Lung (tissue), 11 donors: ENCODE measurements at regions not wholly inside any gene's neighbourhood (a gene's known extent, or its start where the extent isn't known, plus 50 kb on each side); places are given as distances from the start of the nearest gene placed in this dataset.

Source experiments
- ATAC-seq: fragments of 200-7000 bp; cut with Tn5 transposase; one replicate; pipeline ENCODE4 v1.9.1; 2020; ENCODE audit warnings: moderate number of reproducible peaks; ENCODE audit not compliant: insufficient read depth, low FRiP score
- DNase-seq, 3 donors: peaks; one replicate each; pipeline ENCODE4 v3.0.0-alpha.2; 2013 to 2017
- H3K27ac ChIP-seq, 2 donors: one replicate each; pipeline ENCODE4 v1.5.1; 2013; ENCODE audit warnings: mild to moderate bottlenecking in 2 of 2, moderate library complexity in 2 of 2, control low read depth in 1 of 2, inconsistent platforms in 1 of 2, low read depth in 1 of 2, low read length in 1 of 2
- H3K27me3 ChIP-seq, 3 donors: one replicate each; pipeline ENCODE4 v1.5.1; 2013; ENCODE audit warnings: low read length in 2 of 3; ENCODE audit not compliant: control insufficient read depth in 3 of 3, insufficient read depth in 3 of 3
- H3K36me3 ChIP-seq, 4 donors: one replicate each; pipeline ENCODE4 v1.5.1; 2013; ENCODE audit warnings: low read length in 4 of 4, mild to moderate bottlenecking in 1 of 4, moderate library complexity in 1 of 4; ENCODE audit not compliant: control insufficient read depth in 4 of 4, insufficient read depth in 4 of 4
- H3K4me1 ChIP-seq, 5 donors: one replicate each; pipeline ENCODE4 v1.5.1; 2013; ENCODE audit warnings: low read length in 5 of 5, mild to moderate bottlenecking in 2 of 5, moderate library complexity in 1 of 5; ENCODE audit not compliant: control insufficient read depth in 5 of 5, insufficient read depth in 5 of 5
- H3K4me3 ChIP-seq: one replicate; pipeline ENCODE4 v1.5.1; 2013; ENCODE audit warnings: mild to moderate bottlenecking, control low read depth, moderate library complexity
- H3K9ac ChIP-seq, 2 donors: one replicate each; pipeline ENCODE4 v1.5.1; 2013; ENCODE audit warnings: low read length in 2 of 2, control low read depth in 1 of 2; ENCODE audit not compliant: insufficient read depth in 1 of 2
- H3K9me3 ChIP-seq, 4 donors: one replicate each; pipeline ENCODE4 v1.5.1; 2013; ENCODE audit warnings: low read length in 3 of 4, mild to moderate bottlenecking in 1 of 4, moderate library complexity in 1 of 4; ENCODE audit not compliant: control insufficient read depth in 4 of 4, insufficient read depth in 3 of 4
- CTCF ChIP-seq: IDR thresholded peaks from 2 replicates; pipeline ENCODE4 v1.5.1; 2012; ENCODE audit warnings: mild to moderate bottlenecking; ENCODE audit errors: control extremely low read depth, extremely low read depth
- WGBS, 2 donors: extraction: QIAGEN DNeasy Blood & Tissue Kit; methylation state at CpG; one replicate each; pipeline ENCODE4 v1.1.7; 2013; 5-methylcytosine and 5-hydroxymethylcytosine counted together
- donor health status: control.
- donor health status: control.
- donor health status: Bipolar disorder and iron deficiency.
- donor health status: healthy.
- donor health status: DM: yes; HTN: yes; CAD: no.

- no peak overlapping the region for H3K4me3 ChIP-seq
- no peak for ATAC-seq
Observed at GRCh38 chr5:6281818-6282217, 96.5 kb downstream of the MED10 start.

GRCh38 chr5:6280425-6281100, 97.8 kb downstream of the MED10 start:
- DNase-seq (no peak), ATAC-seq (no peak)
- Histone ChIP-seq H3K27me3 (no peaks in the 10 kb centered on the region), H3K4me3 (no peak overlapping the region), H3K9ac (no peak overlapping the region), H3K4me1 (no peaks in the 10 kb centered on the region), H3K27ac (no peak overlapping the region), H3K9me3 (no peaks in the 10 kb centered on the region), H3K36me3 (no peaks in the 10 kb centered on the region)
- no peak for TF ChIP-seq CTCF
- 77 to 84% methylated on average over 6 of the region's 6 CpGs for WGBS, 2 donors

More at GRCh38 chr5:6281818-6282217, 96.5 kb downstream of the MED10 start:
- no peak for DNase-seq
- H3K4me1 ChIP-seq, result no peaks in the 10 kb centered on the region
- WGBS, 2 donors, result 29 to 43% methylated on average over 4 of the region's 4 CpGs
- H3K27ac ChIP-seq, result no peak overlapping the region
- no peaks in the 10 kb centered on the region for H3K36me3 ChIP-seq
- TF ChIP-seq CTCF, result no peak
- H3K27me3 ChIP-seq, result no peaks in the 10 kb centered on the region
- H3K9me3 ChIP-seq, result no peaks in the 10 kb centered on the region
- no peak overlapping the region for H3K9ac ChIP-seq

GRCh38 chr5:6279607-6280006, 98.7 kb downstream of the MED10 start:
- DNase-seq, result no peak
- 88 to 89% methylated on average over 5 of the region's 5 CpGs for WGBS, 2 donors
- no peaks in the 10 kb centered on the region for H3K4me1 ChIP-seq
- H3K36me3 ChIP-seq, result no peaks in the 10 kb centered on the region
- no peak for ATAC-seq
- no peaks in the 10 kb centered on the region for H3K9me3 ChIP-seq
- no peak overlapping the region for H3K27ac ChIP-seq
- no peak overlapping the region for H3K4me3 ChIP-seq
- H3K9ac ChIP-seq, result no peak overlapping the region
- H3K27me3 ChIP-seq, result no peaks in the 10 kb centered on the region
- no peak for TF ChIP-seq CTCF
